ENCODE measurements at regions not wholly inside any gene's neighbourhood (a gene's known extent, or its start where the extent isn't known, plus 50 kb on each side); places are given as distances from the start of the nearest gene placed in this dataset.

GRCh38 chr2:44883356-44883755, 58.1 kb upstream of the SIX3 start:
- Histone ChIP-seq H2BK20ac (ENCODE audit: low read length) (no peak overlapping the region), H2AK5ac (ENCODE audit: low read depth, low read length) (no peak overlapping the region), H3K4me3 (ENCODE audit: extremely low read depth in 1 of 4, insufficient read depth in 2 of 4, low read depth in 3 of 4, low read length in 4 of 4) (no peak overlapping the region), H2BK120ac (replicated peaks; ENCODE audit: low read depth, low read length) (no peak overlapping the region), H3K23ac (ENCODE audit: insufficient read length) (no peak overlapping the region), H3K79me1 (ENCODE audit: low read depth, low read length) (no peaks in the 10 kb centered on the region), H2AFZ (ENCODE audit: low read length) (no peak overlapping the region), H3K36me3 (ENCODE audit: control insufficient read depth in 2 of 4, insufficient read depth in 4 of 4, low read length in 3 of 4) (no peaks in the 10 kb centered on the region), H3K56ac (replicated peaks; ENCODE audit: insufficient read length, low read depth, low read length) (no peak overlapping the region), H2BK5ac (ENCODE audit: low read depth, low read length) (no peak overlapping the region), H3K4me1 (replicated peaks in 1 of 4; ENCODE audit: control insufficient read depth in 3 of 4, insufficient read depth in 4 of 4, low read length in 3 of 4) (peaks cover 0 to 14% (median 4%) of the 10 kb centered on the region in 4 experiments; a peak in 4 of 7 replicates), H4K8ac (ENCODE audit: extremely low read depth, insufficient read depth, low read length) (no peak overlapping the region), H3K9me3 (ENCODE audit: insufficient read depth in 2 of 2, low read depth in 1 of 2, low read length in 1 of 2) (no peaks in the 10 kb centered on the region), H3K27ac (ENCODE audit: low read depth, low read length) (no peak overlapping the region), H3K4me2 (ENCODE audit: insufficient read depth in 1 of 2, low read depth in 2 of 2, low read length in 2 of 2) (no peak overlapping the region), H3K79me2 (ENCODE audit: control insufficient read depth in 1 of 2, insufficient read depth in 2 of 2, low read length in 2 of 2) (no peaks in the 10 kb centered on the region), H4K91ac (replicated peaks; ENCODE audit: insufficient read length, low read length) (no peak overlapping the region), H3K23me2 (ENCODE audit: low read depth, low read length) (0 out of 2 replicates have a peak, but pooled peaks cover 1% of the 10 kb centered on the region), H3K14ac (ENCODE audit: insufficient read length) (no peak overlapping the region), H4K5ac (ENCODE audit: insufficient read length, low read depth, low read length) (no peak overlapping the region), H3K27me3 (replicated peaks in 1 of 4; ENCODE audit: control insufficient read depth in 3 of 4, extremely low read depth in 1 of 4, insufficient read depth in 3 of 4, low read length in 3 of 4) (peaks cover 0 to 5% (median 1%) of the 10 kb centered on the region in 4 experiments; a peak in 3 of 7 replicates), H2BK15ac (ENCODE audit: low read length) (no peak overlapping the region), H2BK12ac (ENCODE audit: low read depth, low read length) (no peak overlapping the region), H3K18ac (ENCODE audit: extremely low read depth, low read length) (no peak overlapping the region), H3K4ac (replicated peaks; ENCODE audit: insufficient read length, low read depth, low read length) (no peak overlapping the region), H4K20me1 (replicated peaks in 1 of 2; ENCODE audit: control insufficient read depth in 1 of 2, insufficient read depth in 2 of 2, low read length in 2 of 2) (no peaks in the 10 kb centered on the region), H3K9ac (replicated peaks in 1 of 4; ENCODE audit: extremely low read depth in 1 of 4, low read depth in 3 of 4, low read length in 3 of 4) (no peak overlapping the region)
- FAIRE-seq (no peak), DNase-seq (ENCODE audit: low read depth in 1 of 2, low spot score in 2 of 2) (no peak)
- CTCF ChIA-PET (ENCODE audit: partially characterized antibody): interaction anchor here (1.0 to 1.2 kb wide), 2 partner anchors 8 to 13 kb away, joined by 3 read pairs; no protein-coding TSS in a partner anchor
- POLR2A ChIA-PET (ENCODE audit: partially characterized antibody): no interaction called here
- WGBS, 2 experiments (ENCODE audit: extremely low coverage in 1 of 2, insufficient coverage in 1 of 2, insufficient read length in 1 of 2, insufficient replicate concordance in 2 of 2, low coverage in 1 of 2, low lambda C conversion rate in 2 of 2, missing lambda C conversion rate in 1 of 2): 93% methylated on average over 4 of the region's 4 CpGs; no CpG with 5 or more reads in 1 of the 2 experiments
- no peak for TF ChIP-seq SP4 (IDR thresholded peaks at IDR 0.05; ENCODE audit: low read length)
- no peak for TF ChIP-seq GABPA (IDR thresholded peaks at IDR 0.05; ENCODE audit: borderline replicate concordance, insufficient read depth, low read length)
- no peak for TF ChIP-seq SAP30 (IDR thresholded peaks at IDR 0.05; ENCODE audit: insufficient read depth, insufficient replicate concordance, low read length)

Data from H1 (cell line).